ENCODE measurements at regions not wholly inside any gene's neighbourhood (a gene's known extent, or its start where the extent isn't known, plus 50 kb on each side); places are given as distances from the start of the nearest gene placed in this dataset.

DNA sequence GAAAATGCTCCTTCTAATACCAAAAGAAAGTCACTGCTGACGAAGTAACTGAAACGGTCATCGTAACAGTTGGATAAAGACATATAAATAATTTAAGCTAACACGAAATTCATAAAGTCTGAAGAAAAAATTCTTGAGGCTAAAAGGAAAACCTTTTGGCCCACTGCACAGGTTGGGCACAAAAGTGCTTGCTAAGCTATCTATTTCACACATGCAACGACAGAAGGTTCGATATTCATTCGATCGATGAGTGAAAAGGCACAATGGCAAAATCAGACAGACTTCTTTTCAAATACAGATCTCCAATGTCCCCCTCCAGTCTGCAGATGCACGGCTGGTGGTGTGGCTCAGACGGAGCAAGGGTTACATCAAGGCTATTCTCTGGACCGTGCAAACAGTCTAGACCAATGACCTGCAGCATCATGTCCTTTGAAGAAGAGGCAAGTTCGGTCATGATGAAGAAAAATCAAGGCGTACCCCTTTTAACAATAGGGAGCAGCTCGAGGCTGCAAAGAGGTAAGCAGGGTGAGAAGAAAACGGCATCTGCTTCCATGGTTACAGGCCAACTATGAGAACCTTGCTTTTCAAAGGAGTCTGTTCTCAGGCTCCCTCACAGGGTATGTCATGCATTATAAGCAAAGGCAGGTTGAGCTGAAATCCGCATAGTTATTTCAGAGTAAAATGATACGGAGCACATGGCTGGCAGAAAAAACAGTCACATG, 579.6 kb downstream of the USP25 start:
- intact Hi-C loops (cut with DNase I): loop anchor here in 1 of 2 donors (10.0 kb wide), 1 partner anchor 115 kb away; no protein-coding TSS in a partner anchor

DNA sequence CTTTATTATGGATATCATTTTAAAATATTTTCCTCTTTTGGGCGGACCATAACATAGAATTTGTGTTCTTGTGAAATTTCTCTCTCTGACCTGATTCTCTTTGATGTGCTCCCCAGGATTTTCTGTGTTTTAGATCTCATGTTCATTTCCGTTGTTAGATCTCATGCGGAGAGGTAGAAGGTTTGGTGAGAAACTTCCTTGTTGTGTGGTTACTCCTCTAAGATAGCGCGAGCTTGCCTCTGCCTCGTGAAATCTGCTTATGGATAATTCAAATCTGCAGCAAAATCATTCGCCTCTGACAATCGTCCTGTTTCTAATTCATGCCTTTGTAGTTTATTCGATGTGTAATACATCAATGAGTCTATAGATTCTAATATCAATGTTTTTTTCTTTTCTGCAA, 580.4 kb downstream of the USP25 start:
- intact Hi-C loops (cut with DNase I): no loop called here
- no peak for DNase-seq (ENCODE audit: low spot score)

More for the DNA sequence above, 579.6 kb downstream of the USP25 start:
- no peak for DNase-seq (ENCODE audit: low spot score)

DNA sequence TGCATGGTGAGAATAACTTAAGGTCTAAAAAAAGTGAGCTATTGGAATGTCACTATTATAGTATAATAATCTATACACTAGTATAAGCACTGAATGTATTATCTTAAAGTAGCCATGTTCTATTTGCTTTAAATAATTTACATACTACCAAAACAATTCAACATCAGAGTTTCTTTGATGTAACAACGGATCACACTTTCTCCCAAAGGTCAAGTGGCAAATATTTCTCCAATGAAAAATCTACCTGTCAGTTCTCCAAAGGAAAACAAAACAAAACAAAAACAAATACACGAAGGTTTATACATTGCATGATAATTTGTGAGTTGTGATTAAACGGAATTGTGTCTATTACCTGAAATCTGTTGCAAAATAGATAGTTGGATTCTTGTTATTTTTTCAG, 581.4 kb downstream of the USP25 start:
- intact Hi-C loops (cut with DNase I): no loop called here

DNA sequence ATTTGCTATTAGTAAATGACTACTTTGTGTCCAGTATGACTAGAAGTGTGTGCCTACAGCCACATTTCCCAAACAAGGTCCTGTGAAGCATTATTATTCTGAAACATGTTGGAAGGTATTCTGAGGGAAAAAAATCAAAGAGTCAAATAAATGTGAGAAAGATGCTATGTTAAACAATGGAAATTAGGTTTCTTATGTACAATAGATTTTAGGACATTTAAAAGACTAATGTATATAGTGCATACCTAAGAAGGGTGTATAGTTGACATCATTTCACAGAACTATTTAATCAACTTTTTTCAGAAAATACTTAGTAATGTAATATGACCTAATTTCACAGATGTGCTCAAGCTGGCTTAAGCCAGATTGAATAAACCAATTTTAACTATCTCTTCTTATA, 582.5 kb downstream of the USP25 start:
- intact Hi-C loops (cut with DNase I): no loop called here

More for the DNA sequence above, 581.4 kb downstream of the USP25 start:
- no peak for DNase-seq (ENCODE audit: low spot score)

DNA sequence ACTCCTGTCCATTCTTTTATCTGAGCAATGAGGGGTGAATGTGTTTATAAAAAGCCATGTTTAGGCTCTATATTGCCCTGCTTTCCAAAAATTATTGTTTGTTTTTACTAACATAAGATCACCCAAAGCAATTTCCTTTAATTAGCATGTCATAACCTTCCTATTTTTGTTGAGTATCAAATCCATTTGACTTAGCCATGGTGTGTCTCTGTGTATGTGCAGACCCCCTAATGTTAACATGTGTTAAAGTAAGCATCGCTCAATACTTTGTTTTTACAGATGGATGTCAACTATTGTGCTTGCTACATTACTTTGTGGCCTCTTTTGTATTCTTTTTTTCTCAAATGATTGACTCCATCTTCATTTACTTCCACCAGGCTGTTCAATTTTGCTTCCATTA, 585.4 kb downstream of the USP25 start:
- no peak for DNase-seq (ENCODE audit: low spot score)
- intact Hi-C loops (cut with DNase I): no loop called here

More for the DNA sequence above, 582.5 kb downstream of the USP25 start:
- DNase-seq (ENCODE audit: low spot score): no peak

DNA sequence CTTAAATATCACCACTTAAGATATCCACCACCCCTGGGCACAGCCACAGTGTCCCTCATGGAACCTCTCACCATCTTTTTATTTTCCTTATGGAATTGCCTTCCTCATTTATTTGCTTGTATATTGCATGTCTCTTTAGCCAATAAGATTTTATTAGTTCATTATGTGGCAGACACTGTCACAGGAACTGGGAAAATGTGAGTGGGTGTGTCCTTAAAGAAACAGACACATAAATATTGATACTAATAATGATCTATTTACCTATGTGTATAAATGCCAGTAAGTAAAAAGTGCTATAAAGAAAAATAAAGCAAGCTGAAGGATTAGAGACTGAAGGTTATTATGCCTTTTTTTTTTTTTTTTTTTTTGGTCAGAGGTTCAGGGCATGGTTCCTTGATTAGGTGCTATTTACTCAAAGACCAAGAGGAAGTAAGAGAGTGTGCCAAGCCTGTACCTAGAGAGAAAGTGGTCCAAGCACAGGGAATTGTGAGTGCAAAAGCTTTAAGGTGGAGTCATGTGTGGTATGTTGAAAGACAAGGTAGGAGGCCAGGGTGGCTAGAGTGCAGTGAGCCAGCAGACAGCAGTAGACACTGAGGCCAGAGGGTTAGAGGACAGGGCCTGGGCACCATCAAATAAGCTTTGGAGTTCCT, 589.0 kb downstream of the USP25 start:
- no peak for DNase-seq (ENCODE audit: low spot score)
- intact Hi-C loops (cut with DNase I): no loop called here

DNA sequence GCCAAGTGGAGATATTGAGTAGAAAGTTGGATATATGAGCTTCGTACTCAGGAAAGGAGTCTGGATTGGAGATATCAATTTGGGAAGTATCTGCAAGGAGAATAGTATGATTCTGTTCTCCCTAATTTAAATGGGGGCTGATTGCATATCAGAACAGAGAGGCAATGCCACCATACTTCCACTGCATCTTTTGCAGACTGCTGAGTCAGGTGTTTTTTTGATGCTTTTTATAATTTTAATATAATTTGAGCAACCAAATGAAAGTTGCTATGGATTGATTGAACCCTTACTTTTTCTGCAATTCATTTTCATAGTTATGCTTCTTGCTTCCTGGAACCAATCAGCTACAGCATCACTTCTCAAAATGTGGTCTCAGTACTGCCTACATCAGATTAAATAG, 590.3 kb downstream of the USP25 start:
- intact Hi-C loops (cut with DNase I): loop anchor here in 1 of 2 donors (10.0 kb wide), 1 partner anchor 235 kb away; no protein-coding TSS in a partner anchor
- no peak for DNase-seq (ENCODE audit: low spot score)

DNA sequence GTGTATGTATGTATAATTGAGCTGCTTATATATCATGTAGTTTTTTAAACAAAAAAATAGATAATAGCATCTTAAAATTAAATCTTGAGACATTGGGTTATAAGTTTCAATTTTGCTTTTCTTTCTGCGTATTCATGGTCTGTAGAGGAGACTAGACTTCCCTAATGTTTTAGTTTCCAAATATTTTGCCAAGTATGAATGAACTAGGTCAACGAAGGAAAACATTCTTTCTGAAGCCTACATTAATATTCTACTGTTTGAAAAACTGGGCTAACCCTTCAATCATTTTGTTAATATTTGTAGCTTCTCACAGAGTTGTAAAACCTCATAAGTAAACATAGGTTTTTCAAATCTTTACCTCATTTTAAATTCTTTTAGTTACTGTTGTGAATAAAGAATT, 592.7 kb downstream of the USP25 start:
- no peak for DNase-seq (ENCODE audit: low spot score)
- intact Hi-C loops (cut with DNase I): loop anchor here in 1 of 2 donors (10.0 kb wide), 1 partner anchor 238 kb away; no protein-coding TSS in a partner anchor

DNA sequence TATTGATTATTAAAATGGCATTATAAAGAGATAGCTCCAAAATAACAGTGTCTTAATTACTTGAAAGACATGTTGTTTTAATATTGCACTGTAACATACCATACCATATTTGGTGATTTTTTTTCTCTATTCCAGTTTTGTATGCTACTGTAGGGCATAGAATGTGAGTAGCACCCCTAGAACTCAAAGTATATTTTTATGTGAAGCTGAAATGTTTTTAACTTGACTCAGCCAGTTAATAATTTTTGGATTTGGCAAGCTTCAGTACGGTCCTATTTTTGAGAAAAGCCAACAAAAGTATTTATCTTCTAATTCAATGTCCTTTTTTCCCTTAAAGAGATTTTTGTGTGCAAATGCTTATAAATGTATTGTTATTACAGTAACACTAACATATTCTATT, 593.8 kb downstream of the USP25 start:
- no peak for DNase-seq (ENCODE audit: low spot score)
- intact Hi-C loops (cut with DNase I): loop anchor here in 1 of 2 donors (10.0 kb wide), 1 partner anchor 239 kb away; no protein-coding TSS in a partner anchor

DNA sequence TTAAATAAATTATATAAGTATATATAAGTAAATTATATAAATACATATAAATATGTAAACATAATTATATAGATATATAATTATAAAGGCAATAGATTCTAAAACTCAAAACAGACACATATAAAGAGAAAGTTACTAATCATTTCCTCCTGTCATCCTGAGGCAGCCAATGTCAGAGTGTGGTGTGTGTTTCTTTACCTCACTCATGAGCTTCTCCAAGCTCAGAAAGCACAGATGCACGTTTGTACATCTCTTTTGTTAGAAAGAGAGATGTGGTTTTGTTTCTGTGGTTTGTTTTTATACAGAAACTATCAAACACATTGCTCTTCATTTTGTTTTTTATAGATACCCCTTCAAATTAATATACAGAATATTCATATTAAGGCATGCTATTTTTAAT, 594.8 kb downstream of the USP25 start:
- no peak for DNase-seq (ENCODE audit: low spot score)
- intact Hi-C loops (cut with DNase I): loop anchor here (5.0 to 10.0 kb wide), 2 partner anchors 88 to 240 kb away; no protein-coding TSS in a partner anchor

DNA sequence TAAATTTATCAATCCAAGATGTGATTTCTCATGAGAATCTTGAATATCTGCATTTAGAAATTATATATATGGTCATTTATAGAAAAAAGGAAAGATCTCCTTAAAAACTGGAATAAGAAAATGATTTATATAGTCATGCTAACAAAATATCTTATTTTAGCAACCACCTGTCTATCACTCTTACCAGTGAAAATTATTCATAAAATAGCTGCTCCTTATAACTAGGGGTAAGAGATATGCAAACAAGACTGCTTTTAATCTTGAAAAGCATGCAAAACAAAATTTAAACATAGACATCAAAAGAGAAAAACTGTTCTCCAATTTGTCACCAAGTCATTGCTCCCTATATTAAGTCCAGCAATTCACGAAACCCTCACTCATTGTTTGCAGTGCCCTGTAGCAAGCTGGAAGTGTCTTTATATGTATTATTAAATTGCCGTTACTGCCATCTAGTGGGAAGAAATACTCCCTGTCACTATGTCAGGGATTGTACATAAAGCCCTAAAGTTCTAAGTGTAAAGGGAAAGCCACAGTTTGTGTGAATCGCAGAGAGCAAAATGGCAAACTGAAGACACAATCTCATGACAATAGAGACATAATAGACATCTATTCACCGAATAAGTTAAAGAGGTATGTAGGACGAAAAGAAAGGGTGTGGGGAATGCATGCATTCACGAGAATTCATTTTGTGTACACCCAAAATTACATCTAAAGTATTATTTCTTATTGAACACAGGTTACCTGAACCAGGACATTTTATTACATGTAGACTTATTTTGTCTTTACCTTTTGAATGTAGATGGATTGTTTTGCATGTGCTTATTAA, 600.5 kb downstream of the USP25 start:
- intact Hi-C loops (cut with DNase I): no loop called here
- no peak for DNase-seq (ENCODE audit: low spot score)

DNA sequence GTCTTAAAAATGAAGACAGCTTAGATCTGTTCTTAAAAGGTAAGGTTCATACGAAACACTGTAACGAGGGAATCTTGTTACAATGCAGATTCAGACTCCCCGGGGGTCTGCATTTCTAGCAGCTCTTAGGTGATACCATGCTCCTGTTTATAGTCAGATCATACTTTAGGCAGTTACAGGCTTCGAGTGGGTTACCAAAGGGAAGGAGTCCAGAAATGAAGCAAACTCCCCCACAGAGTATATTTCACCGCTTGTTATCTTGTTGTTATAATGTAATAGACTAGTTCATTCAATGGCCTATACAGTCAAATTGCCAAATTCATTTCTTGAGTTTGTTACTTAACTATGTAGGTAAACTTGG, 601.1 kb downstream of the USP25 start:
- DNase-seq (ENCODE audit: low spot score): no peak
- intact Hi-C loops (cut with DNase I): no loop called here

DNA sequence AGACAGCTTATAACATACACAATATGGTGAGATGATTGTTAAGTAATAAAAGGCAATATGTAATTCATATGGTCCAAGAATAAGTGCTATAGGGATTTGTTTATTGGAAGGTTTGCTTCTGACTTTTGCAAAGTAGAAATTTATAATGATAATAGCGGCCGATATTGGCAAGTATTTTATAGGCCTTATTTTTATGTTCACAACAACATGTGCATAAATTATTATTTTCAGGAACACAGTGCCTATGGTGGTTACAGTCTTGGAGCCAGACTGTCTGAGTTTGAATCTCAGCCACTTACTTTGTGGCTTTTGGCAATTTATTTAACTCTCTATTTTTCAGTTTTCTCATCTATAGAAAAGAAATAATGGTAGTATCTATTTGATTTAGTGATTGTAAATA, 607.5 kb downstream of the USP25 start:
- DNase-seq (ENCODE audit: low spot score): no peak
- intact Hi-C loops (cut with DNase I): no loop called here

DNA sequence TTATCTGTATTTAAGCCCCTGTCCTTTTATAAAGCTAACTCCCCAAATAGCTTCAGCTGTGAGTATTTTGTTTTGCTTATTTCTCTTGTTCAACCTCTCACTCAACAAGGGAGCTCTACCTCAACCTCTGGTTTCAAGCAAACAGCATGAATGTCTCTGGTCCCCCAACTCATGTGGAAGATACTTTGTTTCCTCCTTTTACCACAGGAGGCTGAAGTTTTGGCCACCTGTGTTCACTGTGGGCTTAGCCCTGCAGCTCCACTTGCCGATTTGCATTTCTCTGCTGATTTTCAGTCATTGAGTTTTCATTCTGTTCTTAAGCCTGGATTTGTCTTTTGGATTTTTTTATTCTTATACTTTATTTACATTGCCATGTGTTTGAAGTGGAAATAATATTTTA, 613.1 kb downstream of the USP25 start:
- no peak for DNase-seq (ENCODE audit: low spot score)
- intact Hi-C loops (cut with DNase I): no loop called here

DNA sequence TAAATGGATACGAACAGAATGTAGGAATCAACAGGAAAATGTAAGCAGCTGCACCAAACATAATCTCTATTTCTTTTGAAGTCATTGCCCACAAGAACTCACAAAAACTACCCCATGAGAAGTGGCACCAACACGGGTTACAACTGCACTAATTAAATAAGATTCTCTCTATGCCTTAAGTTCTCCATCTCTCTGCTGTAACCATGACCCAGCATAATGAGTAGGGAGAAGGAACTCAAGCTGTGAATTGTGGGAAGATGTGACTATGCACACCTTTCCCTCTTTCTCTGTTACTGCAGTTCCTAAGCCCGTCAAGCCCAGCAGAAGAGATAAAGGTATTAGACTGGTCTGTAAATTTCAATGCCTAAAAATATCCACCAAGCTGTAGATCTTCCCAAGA, 614.0 kb downstream of the USP25 start:
- no peak for DNase-seq (ENCODE audit: low spot score)
- intact Hi-C loops (cut with DNase I): no loop called here

DNA sequence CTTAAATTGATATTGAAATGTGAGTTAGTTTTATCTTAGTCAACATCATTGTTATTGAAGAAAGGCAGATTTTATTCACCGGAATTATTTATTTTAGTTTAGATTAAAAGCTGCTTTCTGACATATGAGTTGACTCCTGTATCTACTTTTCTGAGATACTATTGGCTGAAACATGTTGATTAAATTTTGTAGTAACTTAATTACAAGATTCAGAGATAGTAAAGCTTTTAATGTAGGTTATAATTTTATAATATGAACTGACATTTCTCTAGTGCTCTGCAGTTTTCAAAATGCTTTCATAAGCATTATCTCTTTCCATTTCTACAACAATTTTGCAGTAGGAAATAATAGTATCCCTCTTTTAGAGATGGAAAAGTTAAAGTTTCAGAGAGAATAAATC, 616.0 kb downstream of the USP25 start:
- no peak for DNase-seq (ENCODE audit: low spot score)
- intact Hi-C loops (cut with DNase I): no loop called here

DNA sequence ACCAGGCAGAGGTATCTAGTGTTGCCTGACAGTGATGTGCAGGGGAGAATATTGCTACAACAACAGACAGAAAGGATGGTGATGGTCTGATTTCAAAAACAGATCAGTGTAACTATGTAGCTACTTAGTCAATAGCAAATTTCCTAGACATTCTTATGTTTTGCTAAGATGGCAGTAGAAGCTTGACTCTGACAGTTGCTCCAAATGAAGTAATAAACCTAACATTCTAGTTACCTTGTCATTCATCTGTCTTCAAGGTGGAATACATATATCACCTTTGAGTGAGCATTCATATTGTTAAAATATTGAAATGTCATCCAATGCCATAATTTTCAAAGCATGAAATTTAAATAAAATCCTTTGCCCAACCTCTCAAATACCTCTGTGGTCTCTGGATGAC, 617.4 kb downstream of the USP25 start:
- intact Hi-C loops (cut with DNase I): no loop called here
- no peak for DNase-seq (ENCODE audit: low spot score)

DNA sequence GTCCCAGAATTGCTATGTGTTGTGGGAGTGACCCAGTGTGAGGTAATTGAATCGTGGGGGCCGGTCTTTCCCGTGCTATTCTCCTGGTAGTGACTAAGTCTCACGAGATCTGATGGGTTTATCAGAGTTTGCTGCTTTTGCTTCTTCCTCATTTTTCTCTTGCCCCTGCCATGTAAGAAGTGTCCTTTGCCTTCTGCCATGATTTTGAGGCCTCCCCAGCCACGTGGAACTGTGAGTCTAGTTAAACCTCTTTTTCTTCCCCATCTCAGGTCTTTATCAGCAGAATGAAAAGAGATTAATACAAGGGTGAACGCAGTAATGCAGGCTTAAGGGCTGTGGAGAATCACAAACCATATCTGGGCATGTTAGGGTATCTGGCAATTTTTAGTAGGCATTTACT, 624.0 kb downstream of the USP25 start:
- DNase-seq (ENCODE audit: low spot score): no peak
- intact Hi-C loops (cut with DNase I): no loop called here

DNA sequence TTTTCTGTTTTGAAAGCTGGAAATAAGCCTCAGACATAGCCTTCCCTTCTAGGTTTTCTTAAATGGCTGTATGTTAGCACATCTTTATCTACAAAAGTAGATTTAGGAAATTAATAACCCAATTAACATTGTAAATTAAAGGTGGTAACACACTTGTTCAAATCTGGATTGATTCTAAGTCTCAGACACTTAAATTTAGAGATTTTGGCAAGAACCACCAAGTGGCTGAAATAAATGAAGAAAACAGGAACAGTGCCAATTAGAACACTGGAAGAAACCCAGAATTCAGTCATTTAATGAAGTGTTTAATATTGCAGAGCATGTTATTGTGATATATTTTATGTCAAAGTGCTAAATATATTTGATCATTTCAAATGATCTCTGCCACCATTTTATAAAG, 628.2 kb downstream of the USP25 start:
- intact Hi-C loops (cut with DNase I): no loop called here
- DNase-seq (ENCODE audit: low spot score): no peak

DNA sequence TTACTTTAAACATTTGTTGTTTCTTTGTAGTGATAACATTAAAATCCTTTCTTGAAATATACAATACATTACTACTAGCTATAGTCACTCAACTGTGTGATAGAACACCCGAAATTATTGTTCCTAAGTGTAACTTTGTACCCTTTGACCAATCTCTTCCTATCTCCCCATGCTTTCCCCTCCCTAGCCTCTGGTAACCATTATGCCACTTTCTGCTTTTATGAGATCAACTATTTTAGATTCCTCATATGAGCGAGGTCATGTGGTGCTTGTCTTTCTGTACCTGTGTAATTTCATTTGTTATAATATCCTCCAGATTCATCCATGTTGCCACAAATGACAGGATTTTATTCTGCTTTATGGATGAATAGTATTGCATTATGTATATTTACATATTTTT, 629.0 kb downstream of the USP25 start:
- no peak for DNase-seq (ENCODE audit: low spot score)
- intact Hi-C loops (cut with DNase I): no loop called here

Measured in posterior vena cava (tissue), 2 donors.